OCI-LY1 (cell line): ENCODE measurements at regions not wholly inside any gene's neighbourhood (a gene's known extent, or its start where the extent isn't known, plus 50 kb on each side); places are given as distances from the start of the nearest gene placed in this dataset.

Source experiments
- H2AFZ ChIP-seq: fragments of 200-600 bp; sonication (generic), shearing (Covaris generic); 2 replicates; pipeline ENCODE4 v1.6.0; 2014; ENCODE audit warnings: antibody characterized with exemption, mild to moderate bottlenecking, low read length
- H3F3A ChIP-seq: fragments of 200-600 bp; sonication (generic), shearing (Covaris generic); 2 replicates; pipeline ENCODE4 v1.6.0; 2014; ENCODE audit warnings: mild to moderate bottlenecking, antibody characterized with exemption, low read length, moderate library complexity; ENCODE audit not compliant: insufficient read depth
- H3K27ac ChIP-seq: fragments of 200-600 bp; sonication (generic); 2 replicates; pipeline ENCODE4 v1.5.1; 2014; ENCODE audit warnings: low read length, mixed run types, mild to moderate bottlenecking, low read depth; ENCODE audit not compliant: poor library complexity, severe bottlenecking
- H3K27me3 ChIP-seq: fragments of 200-600 bp; sonication (generic); 2 replicates; pipeline ENCODE4 v1.6.0; 2014; ENCODE audit warnings: antibody characterized with exemption, mild to moderate bottlenecking, low read length, moderate library complexity; ENCODE audit not compliant: insufficient read depth
- H3K36me3 ChIP-seq: fragments of 200-600 bp; sonication (generic); 2 replicates; pipeline ENCODE4 v1.6.1; 2014; ENCODE audit warnings: mild to moderate bottlenecking, antibody characterized with exemption, low read length, moderate library complexity, mixed read lengths; ENCODE audit not compliant: insufficient read depth
- H3K4me1 ChIP-seq: fragments of 200-600 bp; sonication (generic); 2 replicates; pipeline ENCODE4 v1.5.1; 2014; ENCODE audit warnings: mild to moderate bottlenecking, low read length, moderate library complexity; ENCODE audit not compliant: insufficient read depth, severe bottlenecking
- H3K4me2 ChIP-seq: fragments of 200-600 bp; sonication (generic), shearing (Covaris generic); 2 replicates; pipeline ENCODE4 v1.6.1; 2014; ENCODE audit warnings: low read length
- H3K4me3 ChIP-seq: fragments of 200-600 bp; sonication (generic); 2 replicates; pipeline ENCODE4 v1.5.1; 2014; ENCODE audit warnings: low read length, low read depth, mild to moderate bottlenecking, mixed read lengths; ENCODE audit not compliant: poor library complexity, severe bottlenecking
- H3K79me2 ChIP-seq: fragments of 200-600 bp; shearing (Covaris generic); 2 replicates; pipeline ENCODE4 v1.6.1; 2016; ENCODE audit warnings: mixed run types, low read length, mixed read lengths; ENCODE audit not compliant: insufficient read depth
- H3K9ac ChIP-seq: fragments of 200-600 bp; sonication (generic), shearing (Covaris generic); 2 replicates; pipeline ENCODE4 v1.6.1; 2014; ENCODE audit warnings: mild to moderate bottlenecking, low read length, mixed read lengths
- H3K9me2 ChIP-seq: fragments of 200-600 bp; sonication (generic), shearing (Covaris generic); 2 replicates; pipeline ENCODE4 v1.6.1; 2014; ENCODE audit warnings: low read depth, mild to moderate bottlenecking, low read length, mixed read lengths
- H3K9me3 ChIP-seq: fragments of 200-600 bp; shearing (Covaris generic); 2 replicates; pipeline ENCODE4 v1.6.1; 2014; ENCODE audit warnings: low read length, mixed read lengths
- H4K20me1 ChIP-seq: fragments of 200-600 bp; sonication (generic), shearing (Covaris generic); 2 replicates; pipeline ENCODE4 v1.6.0; 2016; ENCODE audit warnings: mild to moderate bottlenecking, low read length; ENCODE audit not compliant: insufficient read depth
- EZH2 ChIP-seq: fragments of 200-600 bp; sonication (generic), shearing (Covaris generic); IDR thresholded peaks from 2 replicates; pipeline ENCODE4 v1.8.0; 2017; ENCODE audit warnings: borderline replicate concordance, mixed run types, mild to moderate bottlenecking, antibody characterized with exemption, low read length, moderate library complexity, mixed read lengths
- TF ChIP-seq, protein P1 (sequence below): fragments of 200-600 bp; sonication (generic), shearing (Covaris generic); IDR thresholded peaks from 2 replicates; pipeline ENCODE4 v1.5.1; 2017; ENCODE audit warnings: mild to moderate bottlenecking, antibody characterized with exemption, low read length, moderate library complexity, mixed read lengths

DNA sequence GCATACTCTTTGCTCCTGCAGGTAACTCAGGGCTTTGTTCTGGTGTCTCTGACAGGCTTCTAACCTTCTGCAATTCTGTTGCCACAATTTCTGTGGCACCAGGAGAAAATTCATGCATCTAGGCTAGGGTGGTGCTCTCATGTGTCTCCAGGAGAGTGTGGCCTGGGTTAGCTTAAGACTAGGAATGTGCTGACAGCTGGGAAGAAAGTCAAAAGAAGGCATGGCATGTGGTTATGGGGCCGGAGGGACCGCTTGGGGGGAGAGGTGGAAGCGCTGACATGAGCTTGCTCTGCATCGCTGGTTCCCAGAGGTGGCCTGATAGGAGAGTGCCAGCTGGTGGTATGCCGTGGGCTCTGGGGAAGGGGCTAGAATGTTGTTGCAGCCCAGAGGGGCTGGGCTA lies 173.3 kb upstream of the TNP1 start:
- no peaks in the 10 kb centered on the region for H3K9me2 ChIP-seq
- H4K20me1 ChIP-seq, result no peaks in the 10 kb centered on the region
- no peak overlapping the region for H3K9ac ChIP-seq
- no peak overlapping the region for H3K4me3 ChIP-seq
- H3K9me3 ChIP-seq, result no peaks in the 10 kb centered on the region
- H3K4me2 ChIP-seq, result no peak overlapping the region
- no peak for TF ChIP-seq EZH2
- TF ChIP-seq, protein P1, sequence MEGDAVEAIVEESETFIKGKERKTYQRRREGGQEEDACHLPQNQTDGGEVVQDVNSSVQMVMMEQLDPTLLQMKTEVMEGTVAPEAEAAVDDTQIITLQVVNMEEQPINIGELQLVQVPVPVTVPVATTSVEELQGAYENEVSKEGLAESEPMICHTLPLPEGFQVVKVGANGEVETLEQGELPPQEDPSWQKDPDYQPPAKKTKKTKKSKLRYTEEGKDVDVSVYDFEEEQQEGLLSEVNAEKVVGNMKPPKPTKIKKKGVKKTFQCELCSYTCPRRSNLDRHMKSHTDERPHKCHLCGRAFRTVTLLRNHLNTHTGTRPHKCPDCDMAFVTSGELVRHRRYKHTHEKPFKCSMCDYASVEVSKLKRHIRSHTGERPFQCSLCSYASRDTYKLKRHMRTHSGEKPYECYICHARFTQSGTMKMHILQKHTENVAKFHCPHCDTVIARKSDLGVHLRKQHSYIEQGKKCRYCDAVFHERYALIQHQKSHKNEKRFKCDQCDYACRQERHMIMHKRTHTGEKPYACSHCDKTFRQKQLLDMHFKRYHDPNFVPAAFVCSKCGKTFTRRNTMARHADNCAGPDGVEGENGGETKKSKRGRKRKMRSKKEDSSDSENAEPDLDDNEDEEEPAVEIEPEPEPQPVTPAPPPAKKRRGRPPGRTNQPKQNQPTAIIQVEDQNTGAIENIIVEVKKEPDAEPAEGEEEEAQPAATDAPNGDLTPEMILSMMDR, result no peak
- no peak overlapping the region for H3K27ac ChIP-seq
- H3K36me3 ChIP-seq, result no peaks in the 10 kb centered on the region
- no peaks in the 10 kb centered on the region for H3K4me1 ChIP-seq
- H2AFZ ChIP-seq, result no peak overlapping the region
- peaks cover 3% of the 10 kb centered on the region; the same call in 1 of the 2 replicates for H3K27me3 ChIP-seq
- H3F3A ChIP-seq, result no peaks in the 10 kb centered on the region
- H3K79me2 ChIP-seq, result no peaks in the 10 kb centered on the region

DNA sequence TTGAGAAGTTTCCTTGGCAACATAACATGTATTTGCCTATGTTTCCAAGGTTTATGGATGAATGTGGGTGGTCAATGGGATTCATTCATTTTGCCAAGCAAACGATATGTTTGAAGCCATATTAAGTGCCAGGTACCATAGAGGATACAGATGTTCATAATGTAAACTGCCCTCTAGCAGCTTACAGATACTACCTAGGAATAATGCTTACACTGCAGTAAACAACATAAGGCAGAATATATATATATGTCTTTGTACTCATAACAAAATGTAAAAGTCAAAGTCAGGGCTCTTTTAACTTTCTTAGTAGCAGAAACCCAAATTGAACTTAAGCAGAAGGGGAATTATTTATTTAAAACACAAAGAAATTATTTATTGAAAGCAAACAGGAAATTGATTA lies 171.6 kb upstream of the TNP1 start:
- Histone ChIP-seq H3K27me3 (peaks cover 3% of the 10 kb centered on the region; the same call in 1 of the 2 replicates), H3K9me2 (no peaks in the 10 kb centered on the region), H3K9ac (no peak overlapping the region), H3K36me3 (no peaks in the 10 kb centered on the region), H2AFZ (no peak overlapping the region), H3K9me3 (no peaks in the 10 kb centered on the region), H3K79me2 (no peaks in the 10 kb centered on the region), H3K4me2 (no peak overlapping the region), H3K27ac (no peak overlapping the region), H3K4me1 (no peaks in the 10 kb centered on the region), H4K20me1 (no peaks in the 10 kb centered on the region), H3K4me3 (no peak overlapping the region), H3F3A (no peaks in the 10 kb centered on the region)
- no peak for TF ChIP-seq EZH2

DNA sequence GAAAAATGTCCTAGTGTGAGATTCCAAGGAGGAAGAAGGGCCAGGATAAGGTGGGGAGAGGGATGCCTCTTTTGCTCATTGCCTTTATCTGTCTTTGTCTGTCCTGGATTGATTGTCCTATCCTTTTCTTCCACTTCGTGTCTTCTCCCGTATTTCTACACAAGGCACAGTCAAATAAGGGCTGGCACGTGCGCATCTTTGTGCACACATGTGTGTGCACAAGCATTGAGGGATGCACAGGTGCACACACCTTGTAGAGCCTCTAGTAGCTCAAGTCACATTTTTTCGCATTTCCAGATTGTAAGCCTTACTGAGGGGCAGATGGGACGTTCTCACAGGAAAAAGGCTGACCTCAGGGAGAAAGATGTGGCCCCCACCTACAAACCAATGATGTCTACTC lies 170.2 kb upstream of the TNP1 start:
- H3K27ac ChIP-seq, result no peak overlapping the region
- H3K79me2 ChIP-seq, result no peaks in the 10 kb centered on the region
- TF ChIP-seq, protein P1, result no peak
- TF ChIP-seq EZH2, result no peak
- no peak overlapping the region for H3K4me2 ChIP-seq
- no peaks in the 10 kb centered on the region for H3K4me1 ChIP-seq
- no peaks in the 10 kb centered on the region for H3K36me3 ChIP-seq
- H3K27me3 ChIP-seq, result peaks cover 3% of the 10 kb centered on the region; the same call in 1 of the 2 replicates
- no peak overlapping the region for H3K9ac ChIP-seq
- no peak overlapping the region for H2AFZ ChIP-seq
- H3K9me3 ChIP-seq, result no peaks in the 10 kb centered on the region
- no peaks in the 10 kb centered on the region for H3F3A ChIP-seq
- H3K4me3 ChIP-seq, result no peak overlapping the region
- H3K9me2 ChIP-seq, result no peaks in the 10 kb centered on the region
- no peaks in the 10 kb centered on the region for H4K20me1 ChIP-seq

DNA sequence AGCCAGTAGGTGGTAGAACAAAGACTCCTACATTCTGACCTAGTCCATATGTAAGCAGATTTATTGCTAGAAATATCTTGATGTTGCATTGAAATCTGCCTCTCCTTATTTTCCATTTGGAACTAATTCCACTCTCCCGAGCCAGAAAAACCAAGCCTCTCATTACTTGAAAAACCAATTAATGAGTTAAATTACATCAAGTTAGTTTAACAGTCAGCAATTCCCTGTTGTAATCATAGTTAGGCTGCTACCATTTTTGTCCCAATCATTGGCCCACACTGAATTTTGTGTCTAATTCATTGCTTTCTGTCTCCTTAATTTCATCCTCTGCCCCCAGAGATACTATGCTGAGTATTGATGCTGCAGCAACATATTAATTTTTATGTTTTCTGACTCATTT lies 168.3 kb upstream of the TNP1 start:
- no peaks in the 10 kb centered on the region for H3F3A ChIP-seq
- H3K9me2 ChIP-seq, result no peaks in the 10 kb centered on the region
- no peak overlapping the region for H3K27ac ChIP-seq
- no peaks in the 10 kb centered on the region for H3K9me3 ChIP-seq
- no peaks in the 10 kb centered on the region for H3K4me1 ChIP-seq
- no peak overlapping the region for H3K4me3 ChIP-seq
- H3K79me2 ChIP-seq, result no peaks in the 10 kb centered on the region
- peaks cover 3% of the 10 kb centered on the region; the same call in 1 of the 2 replicates for H3K27me3 ChIP-seq
- H3K36me3 ChIP-seq, result no peaks in the 10 kb centered on the region
- no peak overlapping the region for H3K4me2 ChIP-seq
- TF ChIP-seq, protein P1, result no peak
- TF ChIP-seq EZH2, result no peak
- no peaks in the 10 kb centered on the region for H4K20me1 ChIP-seq
- H2AFZ ChIP-seq, result no peak overlapping the region
- no peak overlapping the region for H3K9ac ChIP-seq
